Renal pelvis (tissue), 1 donor: ENCODE measurements at regions not wholly inside any gene's neighbourhood (a gene's known extent, or its start where the extent isn't known, plus 50 kb on each side); places are given as distances from the start of the nearest gene placed in this dataset.
"Not testable (repeated sequence)": the region's sequence is repeated elsewhere in the genome, so short reads cannot be mapped to it uniquely, and the experiment has no call there.

ENCODE experiments used
- DNase-seq: peaks from one replicate; pipeline ENCODE4 v3.0.0-alpha.2; 2013

DNA sequence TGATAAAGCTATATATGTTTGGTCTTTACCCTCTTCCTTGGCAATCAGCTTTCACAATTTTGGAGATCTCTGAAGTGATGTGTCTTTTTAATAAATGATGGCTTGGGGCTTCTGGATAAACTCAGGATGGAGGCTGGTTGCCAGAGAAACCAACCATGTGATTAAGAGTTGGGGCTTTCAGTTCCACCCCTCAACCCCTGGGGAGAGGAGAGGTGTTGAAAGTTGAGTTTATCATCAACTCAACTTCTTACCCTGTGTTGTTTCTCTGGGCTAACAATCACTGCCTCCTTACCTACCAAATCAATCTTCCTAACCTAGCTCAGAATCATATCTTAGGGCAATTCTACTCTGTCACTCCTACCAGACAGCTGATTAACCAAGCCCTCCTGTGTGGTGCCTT, 735.8 kb downstream of the ZPLD1 start:
- no peak for DNase-seq

DNA sequence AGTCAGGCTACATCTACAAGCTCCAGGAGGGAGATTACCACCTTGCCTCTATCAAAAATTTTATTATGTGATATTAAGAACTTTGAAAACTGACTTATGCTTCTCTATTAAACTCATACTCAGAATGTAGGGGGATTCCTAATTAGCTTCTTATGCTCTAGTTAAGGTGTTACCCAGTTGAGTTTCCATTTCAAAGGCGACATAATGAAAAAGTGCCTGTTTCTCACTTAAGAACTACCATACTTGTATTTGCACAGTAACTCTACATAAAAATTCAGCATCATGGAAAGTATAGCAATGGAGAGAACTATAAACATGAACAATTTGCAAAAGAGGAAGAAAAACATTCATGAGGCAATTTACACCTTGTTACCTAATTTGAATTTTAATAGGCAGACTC, 739.1 kb downstream of the ZPLD1 start:
- no peak for DNase-seq

DNA sequence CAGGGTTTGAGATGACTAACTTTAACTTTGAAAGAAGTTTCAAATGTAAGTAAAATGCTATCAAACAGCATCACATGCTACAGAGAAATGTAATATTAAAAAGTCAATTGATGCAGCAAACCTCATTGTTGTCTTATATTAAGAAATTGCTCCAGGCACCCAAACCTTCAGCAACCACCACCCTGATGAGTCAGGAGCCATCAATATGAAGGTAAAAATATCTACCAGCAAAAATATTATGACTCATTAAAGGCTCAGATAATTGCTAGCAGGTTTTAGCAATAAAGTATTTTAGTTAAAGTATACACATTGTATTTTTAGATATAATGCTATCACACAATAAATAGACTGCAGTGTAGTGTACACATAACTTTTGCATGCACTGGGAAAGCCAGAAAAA, 746.3 kb downstream of the ZPLD1 start:
- no peak for DNase-seq

DNA sequence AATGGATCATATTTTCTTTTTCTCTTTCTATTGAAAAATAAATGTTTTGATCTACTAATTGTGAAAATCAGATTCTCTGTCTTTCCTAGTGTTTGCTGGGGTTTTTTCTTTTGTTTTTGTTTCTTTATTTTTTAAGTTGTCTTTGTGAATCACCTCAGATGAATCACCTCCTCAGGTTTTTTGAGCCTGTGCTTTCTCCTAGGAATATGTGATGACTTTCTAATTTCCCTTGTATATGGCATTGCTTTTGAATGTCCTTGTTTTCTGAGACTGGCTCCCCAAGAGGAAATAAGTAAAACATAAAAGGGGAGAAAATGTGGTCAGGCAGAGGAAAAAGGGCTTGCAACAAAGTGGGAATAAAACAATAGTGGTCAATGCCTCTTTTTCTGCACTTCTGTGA, 750.0 kb downstream of the ZPLD1 start:
- no peak for DNase-seq

DNA sequence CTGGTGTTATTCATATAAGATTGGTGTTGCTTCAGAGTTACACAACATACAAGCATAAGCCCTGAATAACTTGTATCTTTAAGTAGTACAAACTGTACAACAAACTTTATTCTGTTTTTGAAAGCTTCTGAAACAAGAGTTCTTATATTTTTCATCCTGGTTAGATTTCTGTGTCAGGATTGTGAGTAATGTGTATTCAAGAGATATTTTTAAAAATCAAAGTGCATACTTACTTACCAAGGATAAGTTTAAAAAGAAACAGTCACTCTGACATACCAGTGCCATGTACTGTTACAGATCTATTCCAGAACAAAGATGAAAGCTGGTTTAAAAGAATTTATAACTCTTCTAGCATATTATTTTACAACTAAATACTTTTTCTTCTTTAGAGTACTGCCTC, 755.1 kb downstream of the ZPLD1 start:
- no peak for DNase-seq

DNA sequence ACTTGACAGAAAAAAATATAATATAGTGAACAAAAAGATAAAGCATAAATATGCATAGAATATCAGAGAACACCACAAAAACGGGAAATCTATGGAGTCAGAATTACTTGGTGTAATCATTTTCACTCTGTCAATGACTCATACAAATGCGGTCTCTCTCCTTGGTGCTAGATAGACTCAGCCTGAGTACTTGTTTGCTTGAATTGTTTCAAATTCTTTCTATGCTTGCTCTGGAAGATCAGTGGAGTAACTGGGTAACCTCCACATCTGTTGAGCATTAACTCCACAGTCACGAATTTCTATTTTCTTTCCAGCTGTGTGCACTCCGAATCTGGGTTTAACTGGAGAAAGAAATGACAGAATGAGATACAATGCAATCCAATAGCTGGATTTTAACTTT, 760.4 kb downstream of the ZPLD1 start:
- DNase-seq: no peak

DNA sequence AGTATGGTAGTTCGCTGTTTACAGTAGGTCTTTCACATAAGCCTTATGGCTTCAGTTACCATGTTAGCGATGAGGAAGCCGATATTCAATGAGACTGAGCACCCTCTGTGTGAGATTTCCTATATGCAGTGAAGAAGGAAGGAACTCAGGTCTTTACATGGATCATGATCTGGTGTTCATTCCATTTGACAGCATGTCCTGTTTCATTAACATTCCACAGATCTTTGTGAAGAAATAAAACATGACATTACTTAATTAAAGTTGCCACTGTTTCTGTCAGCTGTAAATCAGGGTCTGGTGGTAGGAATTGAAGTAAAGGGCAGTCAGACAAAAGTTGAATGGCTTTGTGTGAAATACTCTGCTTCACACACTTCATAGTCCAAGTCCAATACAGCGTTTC, 768.6 kb downstream of the ZPLD1 start:
- no peak for DNase-seq

DNA sequence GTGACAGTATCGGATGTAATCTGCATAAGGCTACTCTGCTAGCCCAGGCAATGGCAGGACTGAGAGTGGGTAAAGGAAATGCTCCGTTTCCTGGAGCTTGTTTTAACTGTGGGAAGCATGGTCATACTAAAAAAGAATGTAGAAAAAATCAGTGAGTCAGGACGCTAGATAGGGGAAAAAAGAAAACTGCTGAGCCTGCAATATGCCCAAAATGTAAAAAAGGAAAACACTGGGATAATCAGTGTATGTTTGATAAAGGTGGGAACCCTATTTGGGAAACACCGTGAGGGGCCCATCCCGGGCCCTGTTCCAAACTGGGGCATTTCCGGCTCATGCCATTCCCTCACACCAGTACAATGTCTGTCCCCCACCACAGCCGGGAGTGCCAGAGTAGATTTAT, 775.8 kb downstream of the ZPLD1 start:
- DNase-seq: no peak

DNA sequence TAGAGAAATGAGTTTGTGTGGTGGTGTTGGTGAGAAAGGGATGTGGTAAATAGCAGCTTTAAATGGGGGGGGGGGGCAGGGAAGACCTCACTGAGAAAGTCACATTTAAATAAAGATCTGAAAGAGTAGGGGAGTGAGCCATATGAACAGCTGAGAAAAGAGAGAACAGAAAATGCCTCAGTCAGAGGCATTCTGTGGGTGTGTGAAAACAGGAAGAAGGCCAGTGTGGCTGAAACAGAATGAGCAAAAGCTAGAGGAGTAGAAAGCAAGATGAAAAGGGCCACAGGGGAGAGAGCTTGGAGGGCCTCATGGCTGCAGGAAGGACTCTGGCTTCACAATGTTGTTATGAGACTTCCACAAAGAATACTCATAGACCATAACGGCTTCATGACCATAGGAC, 783.3 kb downstream of the ZPLD1 start:
- DNase-seq: no peak

DNA sequence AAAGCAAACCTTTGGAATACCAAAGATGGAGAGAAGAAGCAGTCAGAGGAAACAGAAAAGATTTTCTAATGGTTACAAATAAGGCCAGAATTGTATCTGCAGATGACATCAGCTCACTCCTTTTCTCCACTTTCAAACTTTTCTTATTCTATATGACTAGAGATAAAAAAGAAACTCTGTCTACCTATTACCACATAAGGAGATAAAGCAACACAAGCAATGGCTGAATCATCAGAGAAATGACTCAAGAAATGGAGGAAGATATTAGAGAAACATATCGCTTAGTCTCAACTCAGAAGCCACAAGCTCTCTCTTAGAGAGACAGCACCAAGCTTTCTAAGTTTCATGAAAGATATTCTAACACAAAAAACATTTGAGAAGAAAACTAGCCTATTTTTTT, 784.0 kb downstream of the ZPLD1 start:
- no peak for DNase-seq

DNA sequence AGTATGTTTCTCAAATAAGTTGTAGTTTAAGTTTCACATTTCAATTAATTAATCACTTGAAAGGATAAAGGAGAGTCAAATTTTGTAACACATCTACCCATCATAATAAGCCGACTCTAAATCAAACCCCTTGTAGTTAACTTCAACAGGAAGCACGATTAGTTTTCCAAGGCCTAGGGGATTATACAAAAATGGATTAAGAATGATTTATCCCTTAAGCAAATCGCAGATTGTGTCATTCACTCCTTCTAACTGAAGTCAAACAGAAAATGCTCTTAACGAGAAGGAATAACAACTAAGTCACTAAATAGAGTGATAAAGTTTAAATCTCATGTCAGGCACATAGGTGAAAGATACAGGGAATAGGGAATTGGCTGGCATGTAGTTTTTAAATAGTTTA, 792.8 kb downstream of the ZPLD1 start:
- no peak for DNase-seq

DNA sequence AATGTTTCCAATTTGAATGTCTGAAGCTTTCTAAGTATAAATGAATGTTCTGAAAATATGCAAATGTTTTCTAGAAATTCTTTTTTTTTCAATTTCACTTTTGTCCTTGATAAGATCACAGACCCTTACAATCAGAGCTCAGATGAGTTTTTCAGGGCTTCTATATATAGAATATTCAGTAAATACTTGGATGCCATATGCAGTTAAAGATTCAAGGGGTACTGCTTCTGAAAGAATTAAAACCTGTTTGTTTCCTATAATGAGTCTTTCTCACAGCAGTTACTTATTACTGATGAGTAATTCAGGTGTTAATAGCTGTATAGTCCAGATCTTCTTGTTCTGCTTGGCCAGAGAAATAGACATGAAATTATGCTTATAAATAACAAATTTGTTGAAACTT, 812.6 kb downstream of the ZPLD1 start:
- no peak for DNase-seq

DNA sequence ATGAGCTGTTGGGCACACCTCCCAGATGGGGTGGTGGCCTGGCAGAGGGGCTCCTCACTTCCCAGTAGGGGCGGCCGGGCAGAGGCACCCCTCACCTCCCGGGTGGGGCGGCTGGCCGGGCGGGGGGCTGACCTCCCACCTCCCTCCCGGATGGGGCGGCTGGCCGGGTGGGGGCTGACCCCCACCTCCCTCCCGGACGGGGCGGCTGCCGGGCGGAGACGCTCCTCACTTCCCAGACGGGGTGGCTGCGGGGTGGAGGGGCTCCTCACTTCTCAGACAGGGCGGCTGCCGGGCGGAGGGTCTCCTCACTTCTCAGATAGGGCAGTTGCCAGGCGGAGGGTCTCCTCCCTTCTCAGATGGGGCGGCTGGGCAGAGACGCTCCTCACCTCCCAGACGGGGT, 820.0 kb downstream of the ZPLD1 start:
- not testable (repeated sequence) for DNase-seq

DNA sequence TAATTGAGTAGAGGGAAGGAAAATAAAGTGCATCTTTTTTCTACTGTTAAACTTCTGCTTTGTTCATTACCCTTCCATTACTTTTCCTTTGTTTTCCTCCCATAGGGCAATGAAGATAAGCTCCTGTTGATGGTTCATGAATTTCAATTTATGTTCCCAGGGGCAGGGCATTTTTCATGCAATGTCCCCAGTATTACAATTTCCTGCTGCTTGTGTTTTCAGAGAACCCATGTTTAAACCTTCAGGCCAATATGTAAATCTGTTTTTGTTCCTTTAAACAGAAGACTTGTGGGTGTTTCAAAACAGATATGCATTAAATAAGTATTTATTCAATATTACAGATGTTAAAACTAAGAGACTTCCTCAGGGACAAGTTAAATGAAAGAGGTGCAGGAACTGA, 834.5 kb downstream of the ZPLD1 start:
- DNase-seq: no peak

DNA sequence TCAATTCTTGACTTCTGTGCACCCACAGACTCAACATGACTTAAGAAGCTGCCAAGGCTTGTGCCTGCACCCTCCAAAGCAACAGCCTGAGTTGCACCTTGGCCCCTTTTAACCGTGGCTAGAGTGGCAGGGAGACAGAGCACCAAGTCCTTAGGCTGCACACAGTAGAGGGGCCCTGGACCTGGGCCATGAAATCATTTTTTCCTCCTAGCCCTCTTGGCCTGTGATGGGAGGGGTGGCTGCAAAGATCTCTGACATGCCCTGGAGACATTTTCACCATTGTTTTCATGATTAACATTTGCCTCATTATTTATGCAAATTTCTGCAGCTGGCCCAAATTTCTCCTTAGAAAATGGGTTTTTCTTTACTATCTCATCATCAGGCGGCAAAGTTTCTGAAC, 836.8 kb downstream of the ZPLD1 start:
- DNase-seq: no peak

DNA sequence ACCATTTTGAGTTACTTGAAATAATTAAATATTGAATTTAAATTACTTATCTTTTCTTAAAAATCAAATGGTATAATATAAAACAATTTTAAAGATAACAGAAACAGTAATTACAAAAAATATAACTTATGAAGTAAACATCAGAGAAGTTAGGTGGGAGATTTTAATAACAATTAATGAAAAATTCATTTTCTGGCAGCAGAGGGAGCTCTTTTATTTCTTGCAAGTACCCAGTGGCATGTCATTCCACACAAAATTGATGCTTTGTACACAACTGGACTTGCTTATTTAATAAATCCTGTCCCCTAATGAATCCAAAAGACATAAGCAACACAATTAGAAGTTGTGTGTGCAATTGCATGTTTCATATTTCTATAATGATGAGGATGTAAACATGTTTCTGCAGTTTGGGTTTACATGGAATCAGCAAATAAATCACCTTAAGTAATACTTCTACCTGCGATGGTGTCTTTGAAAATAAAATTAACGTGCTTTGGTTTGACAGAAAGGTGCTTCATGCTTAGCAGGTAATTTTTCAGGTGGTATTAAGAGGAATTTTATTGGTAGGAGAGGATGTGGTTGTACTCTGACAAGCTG, 861.3 kb downstream of the ZPLD1 start:
- DNase-seq: peak; percentile 21

DNA sequence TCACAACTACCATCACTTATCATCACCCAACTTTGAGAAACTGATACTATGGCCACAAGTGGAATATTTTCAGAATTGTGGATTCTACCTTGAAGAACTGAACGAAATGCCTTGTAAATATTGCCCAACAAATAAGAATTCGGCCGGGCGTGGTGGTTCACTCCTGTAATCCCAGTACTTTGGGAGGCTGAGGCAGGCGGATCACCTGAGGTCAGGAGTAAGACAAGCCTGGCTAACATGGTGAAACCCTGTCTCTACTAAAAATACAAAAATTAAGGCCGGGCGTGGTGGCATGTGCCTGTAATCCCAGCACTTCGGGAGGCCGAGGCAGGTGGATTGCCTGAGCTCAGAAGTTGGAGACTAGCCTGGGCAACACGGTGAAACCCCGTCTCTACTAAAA, 862.7 kb downstream of the ZPLD1 start:
- DNase-seq: not testable (repeated sequence)

DNA sequence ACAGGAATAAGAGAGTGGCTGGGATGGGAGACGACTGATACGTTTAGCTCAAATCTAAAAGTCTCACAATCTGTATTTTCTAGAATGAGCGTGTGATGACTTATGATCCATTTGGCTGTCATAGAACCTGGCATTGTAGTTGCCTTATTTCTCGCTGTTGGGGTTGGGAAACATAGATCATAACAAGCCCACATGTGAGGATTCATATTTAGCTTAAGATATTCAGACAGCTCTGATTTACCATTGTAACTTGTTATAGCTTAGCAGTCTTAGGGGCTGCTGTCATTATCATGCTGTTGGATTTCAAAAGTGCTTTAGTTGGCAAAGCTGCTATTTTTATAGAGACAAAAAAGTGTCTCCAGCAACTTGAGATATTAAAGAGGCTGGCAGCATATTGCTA, 871.3 kb downstream of the ZPLD1 start:
- no peak for DNase-seq

DNA sequence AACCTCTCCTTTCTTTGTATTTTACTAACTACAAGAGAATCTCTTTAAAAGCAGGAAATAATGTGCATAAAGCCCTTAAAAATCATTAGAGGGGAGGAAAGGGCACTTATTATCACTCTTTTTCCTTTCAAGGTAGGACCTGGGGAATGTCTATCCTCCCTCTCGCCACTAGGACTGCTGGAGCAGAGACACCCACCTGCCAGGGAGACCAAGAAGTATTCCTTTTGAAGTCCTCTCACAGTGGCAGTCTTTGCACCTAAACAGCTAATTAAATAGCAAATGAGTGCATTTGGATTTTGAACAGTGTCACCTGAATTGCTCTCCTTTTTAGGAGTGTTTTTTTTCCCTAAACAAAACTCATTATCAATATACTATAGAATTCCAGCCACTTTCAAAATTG, 874.1 kb downstream of the ZPLD1 start:
- DNase-seq: no peak

DNA sequence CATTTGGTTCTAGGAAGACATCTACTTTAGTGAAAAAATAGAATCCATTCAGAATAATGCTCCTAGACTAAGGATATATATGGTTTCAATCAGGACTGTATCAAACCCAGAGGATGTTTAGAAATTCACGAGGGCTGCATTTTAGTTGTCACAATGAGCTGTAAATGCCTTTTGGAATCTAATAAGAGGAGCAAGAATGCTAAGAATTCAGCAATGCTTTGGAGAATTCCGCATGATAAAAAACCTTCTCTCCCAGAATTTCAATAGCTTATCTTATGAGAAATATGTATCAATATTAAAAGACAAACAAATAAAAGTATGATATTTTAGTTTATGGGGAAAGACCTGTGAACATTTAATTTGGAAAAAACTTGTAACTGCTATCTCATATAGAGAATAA, 885.1 kb downstream of the ZPLD1 start:
- DNase-seq: no peak

DNA sequence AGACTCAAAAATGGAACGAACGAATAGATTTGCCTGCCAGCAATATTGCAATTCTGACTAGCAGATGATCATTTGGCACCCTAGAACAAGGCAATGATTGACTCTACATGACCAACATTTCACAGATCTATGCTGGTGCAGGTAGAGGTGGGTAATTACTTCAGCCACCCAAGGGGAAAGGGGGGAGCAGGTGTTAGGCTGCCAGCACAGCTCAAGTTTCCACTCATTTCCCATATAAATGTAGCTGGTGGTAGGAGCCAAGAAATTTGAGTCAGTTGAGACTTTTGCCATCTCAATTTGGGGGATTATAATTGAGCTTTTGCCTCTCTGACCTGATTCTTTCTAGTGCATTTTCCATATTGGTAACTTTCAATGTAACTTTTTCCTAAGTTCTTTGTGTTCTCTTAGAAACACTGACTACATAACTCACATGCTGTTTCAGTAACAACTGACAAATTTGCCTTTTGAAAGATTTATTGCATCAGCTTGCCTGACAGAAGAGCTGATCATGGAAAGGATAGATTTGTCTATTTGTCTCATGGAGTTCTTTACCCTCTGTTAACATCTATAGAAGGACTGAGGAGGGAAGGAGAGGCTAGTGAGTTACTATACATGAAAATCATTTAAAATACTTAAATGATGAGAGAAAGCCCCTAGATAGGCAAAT, 902.5 kb downstream of the ZPLD1 start:
- no peak for DNase-seq

DNA sequence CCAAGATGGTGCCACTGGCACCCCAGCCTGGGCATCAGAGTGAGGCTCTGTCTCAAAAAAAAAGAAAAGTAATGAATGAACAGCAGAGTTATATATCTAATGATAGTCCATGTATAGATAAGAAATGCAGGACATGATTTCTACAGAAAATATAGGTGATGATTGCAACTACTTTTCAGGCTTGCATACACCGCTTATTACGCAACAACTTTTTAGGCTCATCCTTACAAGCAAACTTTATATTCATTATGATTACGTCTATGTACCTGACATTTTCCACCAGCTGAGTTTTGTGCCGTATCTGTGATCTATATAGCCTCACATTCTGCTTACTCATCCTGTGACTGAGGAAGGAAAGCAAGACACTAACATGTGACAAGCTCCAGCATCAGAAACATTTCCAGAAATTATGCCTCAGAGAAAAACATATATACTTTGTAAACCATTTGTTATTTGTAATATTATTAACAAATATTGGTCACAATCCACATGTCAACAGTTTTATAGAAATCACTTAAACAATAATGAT, 906.3 kb downstream of the ZPLD1 start:
- no peak for DNase-seq

DNA sequence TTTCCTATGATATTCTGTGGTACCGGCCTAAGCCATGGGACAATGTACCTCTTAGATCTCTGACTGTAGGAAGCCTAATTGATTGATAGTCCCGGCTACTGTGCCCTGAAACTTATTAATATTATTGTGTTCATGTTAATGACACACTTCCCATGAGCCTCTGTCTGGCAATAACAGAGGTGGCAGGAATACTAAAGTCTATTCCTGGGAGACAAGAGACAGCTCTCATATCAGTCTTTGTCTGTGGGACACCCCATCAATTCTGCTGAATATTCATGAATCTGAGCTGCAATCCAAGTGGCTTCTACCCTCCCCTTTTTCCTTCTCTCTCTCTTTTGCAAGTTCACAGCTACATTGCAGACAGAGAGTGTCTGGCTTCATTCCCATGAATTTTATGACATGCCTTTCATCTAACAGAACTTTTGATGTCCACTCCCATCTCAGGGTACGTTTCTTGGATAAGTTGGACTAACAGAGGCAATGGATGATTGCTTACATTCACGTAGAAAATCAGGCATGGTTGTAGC, 907.5 kb downstream of the ZPLD1 start:
- DNase-seq: no peak

DNA sequence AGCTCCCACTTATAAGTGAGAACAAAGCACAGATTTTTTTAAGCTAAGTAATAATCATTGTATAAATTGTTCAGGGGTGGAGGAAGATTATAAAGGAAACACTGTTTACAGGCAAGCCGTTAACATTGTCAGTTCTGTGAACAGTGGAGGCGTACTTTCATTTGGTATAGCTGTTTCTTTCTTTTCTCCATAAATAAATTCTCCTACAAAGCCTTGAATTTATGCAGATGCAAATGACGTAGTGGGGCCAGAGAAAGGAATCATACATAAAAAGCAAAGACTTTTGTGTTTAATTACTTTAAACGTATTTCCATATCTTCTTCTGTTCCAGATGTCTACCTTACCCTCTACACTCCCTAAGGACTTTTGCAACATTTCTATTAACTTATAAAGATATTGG, 914.9 kb downstream of the ZPLD1 start:
- no peak for DNase-seq
